B cell (primary cell): ENCODE measurements at regions not wholly inside any gene's neighbourhood (a gene's known extent, or its start where the extent isn't known, plus 50 kb on each side); places are given as distances from the start of the nearest gene placed in this dataset.

Experiments
- ATAC-seq: fragments of 200-7000 bp; cut with Tn5 transposase; one replicate; pipeline ENCODE4 v1.10.0; 2021; ENCODE audit warnings: low read depth, mild to moderate bottlenecking, moderate number of reproducible peaks, moderate library complexity
- CTCF ChIA-PET: fragments of 350-600 bp; sonication (Branson Sonifier 250); formaldehyde crosslinking; loops from one replicate; lab custom pipeline; 2021; ENCODE audit warnings: antibody characterized with exemption, inconsistent platforms; lab: Charles Lee
- POLR2A ChIA-PET: fragments of 350-600 bp; sonication (Branson Sonifier 250); formaldehyde crosslinking; loops from one replicate; lab custom pipeline; 2021; ENCODE audit warnings: antibody characterized with exemption; lab: Charles Lee
- DNase-seq: peaks from one replicate; pipeline ENCODE4 v3.0.0; 2013
- H2AFZ ChIP-seq: 2 replicates; pipeline ENCODE4 v1.6.1; 2012; ENCODE audit warnings: mild to moderate bottlenecking, low read depth, low read length; ENCODE audit not compliant: insufficient read depth, poor library complexity, severe bottlenecking
- H3K27ac ChIP-seq, 2 donors: 1 replicate in 1 of 2; 2 replicates in 1 of 2; pipeline ENCODE4 v1.5.1; 2012 to 2013; ENCODE audit warnings: low read length in 2 of 2, mild to moderate bottlenecking in 2 of 2, moderate library complexity in 1 of 2
- H3K27me3 ChIP-seq, 4 experiments: fragments of 200-600 bp in 1 of 4; sonication (generic) in 1 of 4; replicated peaks in 1 of 4; 1 replicate in 2 of 4; 2 replicates in 2 of 4; pipeline versions ENCODE4 v1.6.1 to v1.7.0; 2013 to 2016; ENCODE audit warnings: low read length in 3 of 4, mild to moderate bottlenecking in 2 of 4, mixed read lengths in 1 of 4, moderate library complexity in 1 of 4; ENCODE audit not compliant: insufficient read depth in 4 of 4, control insufficient read depth in 3 of 4; ENCODE audit errors: control extremely low read depth in 1 of 4
- H3K36me3 ChIP-seq, 2 experiments: replicated peaks in 1 of 2; 1 replicate in 1 of 2; 2 replicates in 1 of 2; pipeline versions ENCODE4 v1.6.1 to v1.7.1; 2013; ENCODE audit warnings: low read length in 1 of 2; ENCODE audit not compliant: insufficient read depth in 2 of 2, control insufficient read depth in 1 of 2; ENCODE audit errors: control extremely low read depth in 1 of 2, extremely low read depth in 1 of 2
- H3K4me1 ChIP-seq, 2 donors: fragments of 200-600 bp in 1 of 2; sonication (generic) in 1 of 2; 1 replicate in 1 of 2; 2 replicates in 1 of 2; pipeline versions ENCODE4 v1.5.1 to v1.6.1; 2013 to 2017; ENCODE audit warnings: low read length in 2 of 2; ENCODE audit not compliant: control insufficient read depth in 2 of 2, insufficient read depth in 2 of 2
- H3K4me2 ChIP-seq: replicated peaks from 2 replicates; pipeline ENCODE3; 2012; ENCODE audit warnings: mild to moderate bottlenecking, low read depth, low read length; ENCODE audit not compliant: poor library complexity, severe bottlenecking
- H3K4me3 ChIP-seq, 5 experiments: fragments of 200-600 bp in 1 of 5; sonication (generic) in 1 of 5; 1 replicate in 3 of 5; 2 replicates in 2 of 5; pipeline versions ENCODE4 v1.5.1 to v1.7.0; 2011 to 2016; ENCODE audit warnings: low read length in 4 of 5, mild to moderate bottlenecking in 4 of 5, low read depth in 2 of 5, control low read depth in 1 of 5, moderate library complexity in 1 of 5; ENCODE audit not compliant: insufficient read depth in 1 of 5; ENCODE audit errors: control extremely low read depth in 1 of 5, extremely low read depth in 1 of 5
- H3K79me2 ChIP-seq: fragments of 200-600 bp; sonication (generic); one replicate; pipeline ENCODE4 v1.6.0; 2016; ENCODE audit warnings: low read length; ENCODE audit not compliant: control insufficient read depth, insufficient read depth
- H3K9ac ChIP-seq: fragments of 200-600 bp; sonication (generic); 2 replicates; pipeline ENCODE4 v1.6.1; 2017; ENCODE audit warnings: mild to moderate bottlenecking, low read length, moderate library complexity
- H3K9me3 ChIP-seq, 3 donors: one replicate each; pipeline versions ENCODE4 v1.6.1 to v1.7.1; 2013; ENCODE audit warnings: low read length in 2 of 3; ENCODE audit not compliant: control insufficient read depth in 2 of 3, insufficient read depth in 1 of 3; ENCODE audit errors: control extremely low read depth in 1 of 3
- H4K20me1 ChIP-seq: 2 replicates; pipeline ENCODE4 v1.6.0; 2012; ENCODE audit warnings: mild to moderate bottlenecking, low read length; ENCODE audit not compliant: insufficient read depth, control insufficient read depth, poor library complexity, severe bottlenecking
- H3K27ac Mint-ChIP-seq: one replicate; pipeline ENCODE4 v1.8.0; 2021; ENCODE audit warnings: mixed read lengths
- H3K27me3 Mint-ChIP-seq: one replicate; pipeline ENCODE4 v1.8.0; 2021; ENCODE audit warnings: mixed read lengths
- H3K4me1 Mint-ChIP-seq: one replicate; pipeline ENCODE4 v1.8.0; 2021; ENCODE audit warnings: mixed read lengths
- H3K4me3 Mint-ChIP-seq: one replicate; pipeline ENCODE4 v1.8.0; 2021; ENCODE audit warnings: mixed read lengths
- H3K9me3 Mint-ChIP-seq: one replicate; pipeline ENCODE4 v1.8.0; 2022; ENCODE audit warnings: mixed read lengths; ENCODE audit not compliant: insufficient read depth
- CTCF ChIP-seq: fragments of 200-600 bp; IDR thresholded peaks from one replicate; pipeline ENCODE4 v1.8.0; 2022; ENCODE audit warnings: antibody characterized with exemption, mild to moderate bottlenecking
- EZH2 ChIP-seq: IDR thresholded peaks from 2 replicates; pipeline ENCODE4 v1.6.1; 2012; ENCODE audit warnings: borderline replicate concordance, low read depth, mild to moderate bottlenecking, moderate library complexity, low read length; ENCODE audit not compliant: insufficient read depth, poor library complexity, severe bottlenecking
- WGBS: methylation state at CpG from one replicate; pipeline ENCODE4 v1.1.5; 2013; ENCODE audit warnings: missing lambda C conversion rate; ENCODE audit not compliant: insufficient coverage; 5-methylcytosine and 5-hydroxymethylcytosine counted together
- intact Hi-C: fragments of 100-400 bp; cut with micrococcal nuclease; formaldehyde crosslinking; loops from one replicate; pipeline ENCODE4 v1.10.0; 2022

- Mint-ChIP-seq H3K27me3 (peaks cover 34% of the 10 kb centered on the region), H3K27ac (no peak overlapping the region), H3K4me3 (no peak overlapping the region), H3K4me1 (no peaks in the 10 kb centered on the region), H3K9me3 (no peaks in the 10 kb centered on the region)
- Histone ChIP-seq H2AFZ (no peak overlapping the region), H3K9me3 (peaks cover 0 to 3% (median 0%) of the 10 kb centered on the region in 3 donors), H3K9ac (no peak overlapping the region), H3K27ac (no peak overlapping the region), H3K4me2 (no peak overlapping the region), H3K4me1 (no peaks in the 10 kb centered on the region), H4K20me1 (no peaks in the 10 kb centered on the region), H3K4me3 (no peak overlapping the region), H3K27me3 (no peaks in the 10 kb centered on the region), H3K79me2 (no peaks in the 10 kb centered on the region), H3K36me3 (no peaks in the 10 kb centered on the region)
- 68% methylated on average over 2 of the region's 2 CpGs for WGBS
- DNase-seq (no peak), ATAC-seq (no peak)
- intact Hi-C loops = no loop called here
- ChIA-PET CTCF (no interaction called here), POLR2A (no interaction called here)
- TF ChIP-seq CTCF (no peak), EZH2 (no peak)
Measured at GRCh38 chr20:46828471-46828870, 66.2 kb upstream of the EYA2 start.

GRCh38 chr20:46830886-46831632, 63.6 kb upstream of the EYA2 start:
- Histone ChIP-seq H4K20me1 (no peaks in the 10 kb centered on the region), H3K79me2 (no peaks in the 10 kb centered on the region), H3K9me3 (peaks cover 0 to 3% (median 0%) of the 10 kb centered on the region in 3 donors), H3K4me1 (no peaks in the 10 kb centered on the region), H3K4me2 (no peak overlapping the region), H2AFZ (no peak overlapping the region), H3K27ac (no peak overlapping the region), H3K4me3 (no peak overlapping the region), H3K27me3 (no peaks in the 10 kb centered on the region), H3K9ac (no peak overlapping the region), H3K36me3 (no peaks in the 10 kb centered on the region)
- Mint-ChIP-seq H3K27me3 (peaks cover 34% of the 10 kb centered on the region), H3K4me3 (no peak overlapping the region), H3K27ac (no peak overlapping the region), H3K9me3 (no peaks in the 10 kb centered on the region), H3K4me1 (no peaks in the 10 kb centered on the region)
- ChIA-PET CTCF (no interaction called here), POLR2A (no interaction called here)
- 59% methylated on average over 3 of the region's 6 CpGs for WGBS
- TF ChIP-seq CTCF = no peak
- TF ChIP-seq EZH2 = no peak
- no peak for DNase-seq
- ATAC-seq = no peak
- intact Hi-C loops = no loop called here
